Endothelial cell of umbilical vein (primary cell): ENCODE measurements at regions not wholly inside any gene's neighbourhood (a gene's known extent, or its start where the extent isn't known, plus 50 kb on each side); places are given as distances from the start of the nearest gene placed in this dataset.

Source experiments
- BruUV-seq: library from RNA; stranded (reverse); fragments of 400-500 nt; replicated peaks from 2 replicates; lab custom pipeline; 2021; lab: Mats Ljungman, UMichigan
- CTCF ChIA-PET: fragments of 300-600, 350-600 bp; sonication (Branson Sonifier 250); formaldehyde crosslinking; loops from one replicate; lab custom pipeline; 2021; ENCODE audit warnings: antibody characterized with exemption, inconsistent platforms; lab: Charles Lee
- POLR2A ChIA-PET: fragments of 300-600, 350-600 bp; sonication (Branson Sonifier 250); formaldehyde crosslinking; loops from one replicate; lab custom pipeline; 2021; ENCODE audit warnings: antibody characterized with exemption, inconsistent platforms; lab: Charles Lee
- DNase-seq: peaks from one replicate; pipeline ENCODE4 v3.0.0-alpha.2; 2011; ENCODE audit warnings: low read depth, low spot score
- FAIRE-seq: peaks from 2 replicates; lab custom pipeline; 2011; peaks lifted over from hg19 to GRCh38; lab: Jason Lieb, UNC
- H2AFZ ChIP-seq: 2 replicates; pipeline ENCODE4 v1.6.0; 2012; ENCODE audit warnings: low read depth, low read length, control low read depth, inconsistent platforms
- H3K27ac ChIP-seq: 2 replicates; pipeline ENCODE4 v1.5.1; 2011; ENCODE audit warnings: low read depth, mild to moderate bottlenecking, control low read depth, low read length, moderate library complexity; ENCODE audit not compliant: insufficient read depth
- H3K27me3 ChIP-seq, 2 experiments: 2 replicates each; pipeline versions ENCODE4 v1.6.0 to v1.6.1; 2011; ENCODE audit warnings: low read length in 2 of 2, mixed read lengths in 1 of 2; ENCODE audit not compliant: control insufficient read depth in 2 of 2, insufficient read depth in 2 of 2
- H3K36me3 ChIP-seq, 2 experiments: 2 replicates in 1 of 2; 3 replicates in 1 of 2; pipeline ENCODE4 v1.5.1; 2011; ENCODE audit warnings: low read length in 2 of 2, mild to moderate bottlenecking in 1 of 2, moderate library complexity in 1 of 2; ENCODE audit not compliant: control insufficient read depth in 2 of 2, insufficient read depth in 2 of 2; ENCODE audit errors: extremely low read depth in 1 of 2
- H3K4me1 ChIP-seq: 3 replicates; pipeline ENCODE4 v1.5.1; 2011; ENCODE audit warnings: mild to moderate bottlenecking, low read length; ENCODE audit not compliant: control insufficient read depth, insufficient read depth; ENCODE audit errors: extremely low read depth
- H3K4me2 ChIP-seq: 2 replicates; pipeline ENCODE4 v1.6.1; 2011; ENCODE audit warnings: low read length, control low read depth, mixed read lengths; ENCODE audit not compliant: insufficient read depth
- H3K4me3 ChIP-seq, 3 experiments: fragments of 200-600 bp in 1 of 3; sonication (generic), shearing (Covaris generic) in 1 of 3; replicated peaks in 1 of 3; 2 replicates each; pipeline ENCODE4 v1.5.1; 2011 to 2016; ENCODE audit warnings: control low read depth in 3 of 3, low read length in 3 of 3, mild to moderate bottlenecking in 2 of 3, inconsistent platforms in 1 of 3, low read depth in 1 of 3, moderate library complexity in 1 of 3; ENCODE audit not compliant: insufficient read depth in 1 of 3
- H3K79me2 ChIP-seq: 2 replicates; pipeline ENCODE4 v1.6.0; 2012; ENCODE audit warnings: low read length, inconsistent platforms; ENCODE audit not compliant: control insufficient read depth, insufficient read depth
- H3K9ac ChIP-seq: replicated peaks from 2 replicates; pipeline ENCODE3; 2011; ENCODE audit warnings: low read length, control low read depth; ENCODE audit not compliant: insufficient read depth; ENCODE audit errors: extremely low read depth
- H3K9me1 ChIP-seq: replicated peaks from 3 replicates; pipeline ENCODE4 v1.6.0; 2011; ENCODE audit warnings: mild to moderate bottlenecking, low read length; ENCODE audit not compliant: control insufficient read depth, insufficient read depth; ENCODE audit errors: extremely low read depth
- H3K9me3 ChIP-seq: replicated peaks from 2 replicates; pipeline ENCODE4 v1.5.1; 2012; ENCODE audit warnings: low read length, inconsistent platforms; ENCODE audit not compliant: control insufficient read depth, insufficient read depth
- H4K20me1 ChIP-seq: replicated peaks from 2 replicates; pipeline ENCODE3; 2011; ENCODE audit warnings: mild to moderate bottlenecking, low read length; ENCODE audit not compliant: control insufficient read depth, insufficient read depth; ENCODE audit errors: extremely low read depth
- CTCF ChIP-seq, 2 donors: IDR thresholded peaks; 1 replicate in 1 of 2; 2 replicates in 1 of 2; pipeline ENCODE4 v1.5.1; 2011; ENCODE audit warnings: low read length in 2 of 2, mild to moderate bottlenecking in 2 of 2, moderate library complexity in 2 of 2, control low read depth in 1 of 2, inconsistent platforms in 1 of 2, low read depth in 1 of 2; ENCODE audit not compliant: insufficient read depth in 1 of 2; ENCODE audit errors: extremely low read depth in 1 of 2
- EZH2 ChIP-seq: IDR thresholded peaks from 2 replicates; pipeline ENCODE4 v1.6.1; 2012; ENCODE audit warnings: borderline replicate concordance, low read depth, mild to moderate bottlenecking, moderate library complexity, low read length, inconsistent platforms; ENCODE audit not compliant: severe bottlenecking
- FOS ChIP-seq: IDR thresholded peaks from 2 replicates; pipeline ENCODE4 v1.6.1; 2011; ENCODE audit warnings: mild to moderate bottlenecking, low read length, moderate library complexity, borderline replicate concordance; ENCODE audit not compliant: insufficient read depth
- GATA2 ChIP-seq: IDR thresholded peaks from 2 replicates; pipeline ENCODE4 v1.7.0; 2011; ENCODE audit warnings: low read depth, mild to moderate bottlenecking, moderate library complexity, mixed read lengths, low read length; ENCODE audit not compliant: insufficient read length, insufficient read depth
- JUN ChIP-seq: IDR thresholded peaks from 2 replicates; pipeline ENCODE4 v1.6.1; 2011; ENCODE audit warnings: borderline replicate concordance, low read depth; ENCODE audit not compliant: insufficient read length, insufficient read depth
- MAX ChIP-seq: IDR thresholded peaks from 2 replicates; pipeline ENCODE4 v1.6.1; 2011; ENCODE audit not compliant: insufficient read depth, insufficient read length
- MYC ChIP-seq: IDR thresholded peaks from one replicate; pipeline ENCODE4 v1.6.1; 2011; ENCODE audit warnings: mild to moderate bottlenecking, low read depth, low read length
- POLR2A ChIP-seq: IDR thresholded peaks from 2 replicates; pipeline ENCODE4 v1.6.1; 2012; ENCODE audit warnings: low read depth, mild to moderate bottlenecking, control low read depth, low read length
- POLR2AphosphoS5 ChIP-seq: IDR thresholded peaks from 2 replicates; pipeline ENCODE4 v1.6.1; 2012; ENCODE audit warnings: low read depth, mild to moderate bottlenecking, control low read depth, low read length, moderate library complexity; ENCODE audit not compliant: insufficient read depth
- dilution Hi-C: fragments of 300-500 bp; cut with MboI; formaldehyde crosslinking; loops from one replicate; pipeline ENCODE4 v1.15.0; 2019; ENCODE audit warnings: low sequenced_read_pairs; ENCODE audit not compliant: extremely low pct_ligation_motif_present
- intact Hi-C: fragments of 100-400 bp; cut with micrococcal nuclease; formaldehyde crosslinking; loops from one replicate; pipeline ENCODE4 v1.10.0; 2022

- no peaks in the 10 kb centered on the region for H3K4me1 ChIP-seq
- H3K4me2 ChIP-seq, result no peak overlapping the region
- no peaks in the 10 kb centered on the region for H4K20me1 ChIP-seq
- FAIRE-seq (no peak), DNase-seq (no peak)
- H3K27ac ChIP-seq, result no peak overlapping the region
- H3K4me3 ChIP-seq, result no peak overlapping the region
- H3K27me3 ChIP-seq, result no peaks in the 10 kb centered on the region
- no peaks in the 10 kb centered on the region for H3K9me1 ChIP-seq
- no TSS peak for BruUV-seq
- no peak for TF ChIP-seq GATA2
- no peak for TF ChIP-seq JUN
- no peak for TF ChIP-seq MAX
- no peak for TF ChIP-seq POLR2AphosphoS5
- no peak for TF ChIP-seq POLR2A
- no peak for TF ChIP-seq FOS
- TF ChIP-seq CTCF (IDR thresholded peaks at IDR 0.05; ENCODE audit: extremely low read depth in 1 of 2, insufficient read depth in 1 of 2, low read depth in 1 of 2, low read length in 2 of 2), result no peak
- no peak for TF ChIP-seq MYC
- TF ChIP-seq EZH2, result no peak
- intact Hi-C loops, result no loop called here
- no peak overlapping the region for H3K9ac ChIP-seq
- H3K79me2 ChIP-seq, result no peaks in the 10 kb centered on the region
- ChIA-PET POLR2A (no interaction called here), CTCF (no interaction called here)
- dilution Hi-C loops, result no loop called here
- no peaks in the 10 kb centered on the region for H3K36me3 ChIP-seq
- no peak overlapping the region for H2AFZ ChIP-seq
- no peaks in the 10 kb centered on the region for H3K9me3 ChIP-seq
Measured at GRCh38 chr2:49843314-49843713, 689.0 kb upstream of the FSHR start.
